HL-60/S4 treated with retinoic acid at 250 ng/mL for 4 days and 3 days (cell line): ENCODE measurements at regions not wholly inside any gene's neighbourhood (a gene's known extent, or its start where the extent isn't known, plus 50 kb on each side); places are given as distances from the start of the nearest gene placed in this dataset.
"Not testable (repeated sequence)": the region's sequence is repeated elsewhere in the genome, so short reads cannot be mapped to it uniquely, and the experiment has no call there.

Experiments used
- in situ Hi-C: fragments of 300-500 bp; cut with MboI; formaldehyde crosslinking; loops from 2 replicates; pipeline ENCODE4 v1.7.0; 2022; ENCODE audit warnings: low sequenced_read_pairs

GRCh38 chr9:2387166-2387565, 234.4 kb upstream of the VLDLR start:
- in situ Hi-C loops, result no loop called here

GRCh38 chr9:2389404-2389803, 232.2 kb upstream of the VLDLR start:
- in situ Hi-C loops, result no loop called here

- in situ Hi-C loops, result no loop called here
Measured at GRCh38 chr9:2390028-2390427, 231.6 kb upstream of the VLDLR start.

GRCh38 chr9:2391509-2392132, 230.0 kb upstream of the VLDLR start:
- in situ Hi-C loops, result not testable (repeated sequence)

GRCh38 chr9:2394087-2394741, 227.4 kb upstream of the VLDLR start:
- in situ Hi-C loops, result not testable (repeated sequence)

- in situ Hi-C loops, result no loop called here
Measured at GRCh38 chr9:2395814-2396612, 225.6 kb upstream of the VLDLR start.

- in situ Hi-C loops, result no loop called here
Measured at GRCh38 chr9:2396622-2397285, 224.8 kb upstream of the VLDLR start.

- in situ Hi-C loops, result not testable (repeated sequence)
Measured at GRCh38 chr9:2397875-2398274, 223.7 kb upstream of the VLDLR start.

- in situ Hi-C loops, result not testable (repeated sequence)
Measured at GRCh38 chr9:2401746-2402145, 219.8 kb upstream of the VLDLR start.

- in situ Hi-C loops, result no loop called here
Measured at GRCh38 chr9:2403701-2404100, 217.9 kb upstream of the VLDLR start.

- in situ Hi-C loops, result no loop called here
Measured at GRCh38 chr9:2406252-2406651, 215.3 kb upstream of the VLDLR start.

- in situ Hi-C loops, result no loop called here
Measured at GRCh38 chr9:2407450-2407849, 214.1 kb upstream of the VLDLR start.

GRCh38 chr9:2411459-2412215, 209.9 kb upstream of the VLDLR start:
- in situ Hi-C loops, result no loop called here

- in situ Hi-C loops, result no loop called here
Measured at GRCh38 chr9:2413160-2413805, 208.3 kb upstream of the VLDLR start.

- in situ Hi-C loops, result no loop called here
Measured at GRCh38 chr9:2414465-2414864, 207.1 kb upstream of the VLDLR start.

GRCh38 chr9:2415326-2415725, 206.3 kb upstream of the VLDLR start:
- in situ Hi-C loops, result no loop called here

- in situ Hi-C loops, result no loop called here
Measured at GRCh38 chr9:2417730-2418129, 203.9 kb upstream of the VLDLR start.

- in situ Hi-C loops, result no loop called here
Measured at GRCh38 chr9:2418619-2419018, 203.0 kb upstream of the VLDLR start.

GRCh38 chr9:2419347-2419746, 202.2 kb upstream of the VLDLR start:
- in situ Hi-C loops, result no loop called here

- in situ Hi-C loops, result no loop called here
Measured at GRCh38 chr9:2420543-2420942, 201.0 kb upstream of the VLDLR start.
